22Rv1 (cell line): ENCODE measurements at regions not wholly inside any gene's neighbourhood (a gene's known extent, or its start where the extent isn't known, plus 50 kb on each side); places are given as distances from the start of the nearest gene placed in this dataset.

Experiments used
- ZFX ChIP-seq: fragments of 450-650 bp; IDR thresholded peaks from 2 replicates; pipeline ENCODE4 v1.6.1; 2017; ENCODE audit warnings: antibody characterized with exemption, borderline replicate concordance
- TF ChIP-seq, protein P1 (sequence below): fragments of 450-650 bp; IDR thresholded peaks from 2 replicates; pipeline ENCODE4 v1.5.1; 2017; ENCODE audit warnings: mild to moderate bottlenecking

DNA sequence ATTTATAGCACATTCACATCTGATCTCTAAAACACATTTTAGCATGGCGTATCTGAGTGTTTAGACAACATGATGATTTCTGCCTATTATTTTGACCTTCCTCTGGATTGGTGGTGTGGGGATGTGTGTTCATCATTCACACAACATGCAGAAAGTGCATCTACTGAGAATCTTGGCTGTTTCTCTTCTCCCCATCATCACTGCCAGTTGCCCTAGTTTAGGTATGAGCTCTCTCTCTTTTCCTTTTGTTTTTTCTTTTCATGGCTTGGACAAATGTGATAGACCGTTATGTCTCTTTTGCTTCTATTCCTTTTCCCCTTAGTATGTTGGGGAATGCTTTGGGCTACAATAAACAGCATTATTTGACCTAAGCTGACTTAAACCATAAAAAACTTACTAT is 239.2 kb upstream of the FZD8 start:
- TF ChIP-seq, protein P1, sequence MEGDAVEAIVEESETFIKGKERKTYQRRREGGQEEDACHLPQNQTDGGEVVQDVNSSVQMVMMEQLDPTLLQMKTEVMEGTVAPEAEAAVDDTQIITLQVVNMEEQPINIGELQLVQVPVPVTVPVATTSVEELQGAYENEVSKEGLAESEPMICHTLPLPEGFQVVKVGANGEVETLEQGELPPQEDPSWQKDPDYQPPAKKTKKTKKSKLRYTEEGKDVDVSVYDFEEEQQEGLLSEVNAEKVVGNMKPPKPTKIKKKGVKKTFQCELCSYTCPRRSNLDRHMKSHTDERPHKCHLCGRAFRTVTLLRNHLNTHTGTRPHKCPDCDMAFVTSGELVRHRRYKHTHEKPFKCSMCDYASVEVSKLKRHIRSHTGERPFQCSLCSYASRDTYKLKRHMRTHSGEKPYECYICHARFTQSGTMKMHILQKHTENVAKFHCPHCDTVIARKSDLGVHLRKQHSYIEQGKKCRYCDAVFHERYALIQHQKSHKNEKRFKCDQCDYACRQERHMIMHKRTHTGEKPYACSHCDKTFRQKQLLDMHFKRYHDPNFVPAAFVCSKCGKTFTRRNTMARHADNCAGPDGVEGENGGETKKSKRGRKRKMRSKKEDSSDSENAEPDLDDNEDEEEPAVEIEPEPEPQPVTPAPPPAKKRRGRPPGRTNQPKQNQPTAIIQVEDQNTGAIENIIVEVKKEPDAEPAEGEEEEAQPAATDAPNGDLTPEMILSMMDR: no peak
- TF ChIP-seq ZFX: no peak
